ENCODE measurements at regions not wholly inside any gene's neighbourhood (a gene's known extent, or its start where the extent isn't known, plus 50 kb on each side); places are given as distances from the start of the nearest gene placed in this dataset.

GRCh38 chr4:129675036-129675435, 579.1 kb downstream of the C4orf33 start:
- H3K27ac Mint-ChIP-seq: no peak overlapping the region
- H3K36me3 Mint-ChIP-seq (ENCODE audit: insufficient read depth): no peaks in the 10 kb centered on the region
- no peaks in the 10 kb centered on the region for H3K27me3 Mint-ChIP-seq
- DNase-seq (no peak), ATAC-seq (replicated peaks) (no peak)
- H3K4me1 Mint-ChIP-seq (ENCODE audit: low read depth in 2 of 2): no peaks in the 10 kb centered on the region
- no peak overlapping the region for H3K4me3 Mint-ChIP-seq
- H3K9me3 Mint-ChIP-seq: peaks cover 0 to 3% of the 10 kb centered on the region in 2 donors

DNA sequence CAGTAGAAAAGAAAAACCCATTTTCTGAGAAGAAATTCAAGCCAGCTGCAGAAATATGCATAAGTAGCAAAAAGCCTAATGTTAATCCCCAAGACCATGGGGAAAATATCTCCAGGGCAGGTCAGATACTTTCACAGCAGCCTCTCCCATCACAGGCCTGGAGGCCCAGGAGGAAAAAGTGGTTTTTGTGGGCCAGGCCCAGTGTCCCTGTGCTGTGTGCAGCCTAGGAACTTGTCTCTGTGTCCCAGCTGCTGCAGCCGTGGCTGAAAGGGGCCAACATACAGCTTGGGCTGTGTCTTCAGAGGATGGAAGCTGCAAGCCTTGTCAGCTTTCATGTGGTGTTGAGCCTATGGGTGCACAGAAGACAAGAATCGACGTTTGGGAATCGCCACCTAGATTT, 581.0 kb downstream of the C4orf33 start:
- H3K4me3 Mint-ChIP-seq: no peak overlapping the region
- H3K36me3 Mint-ChIP-seq (ENCODE audit: insufficient read depth): no peaks in the 10 kb centered on the region
- H3K4me1 Mint-ChIP-seq (ENCODE audit: low read depth in 2 of 2): no peaks in the 10 kb centered on the region
- ATAC-seq (replicated peaks): no peak
- no peak overlapping the region for H3K27ac Mint-ChIP-seq
- H3K9me3 Mint-ChIP-seq: peaks cover 0 to 1% of the 10 kb centered on the region in 2 donors
- no peak for DNase-seq
- H3K27me3 Mint-ChIP-seq: no peaks in the 10 kb centered on the region

GRCh38 chr4:129682586-129682985, 586.6 kb downstream of the C4orf33 start:
- ATAC-seq (replicated peaks) (no peak), DNase-seq (no peak)
- Mint-ChIP-seq H3K27ac (no peak overlapping the region), H3K36me3 (ENCODE audit: insufficient read depth) (no peaks in the 10 kb centered on the region), H3K27me3 (no peaks in the 10 kb centered on the region), H3K9me3 (no peaks in the 10 kb centered on the region), H3K4me1 (ENCODE audit: low read depth in 2 of 2) (no peaks in the 10 kb centered on the region), H3K4me3 (no peak overlapping the region)

- H3K27me3 Mint-ChIP-seq: no peaks in the 10 kb centered on the region
- no peak for DNase-seq
- peaks cover 0 to 14% of the 10 kb centered on the region in 2 donors for H3K9me3 Mint-ChIP-seq
- H3K27ac Mint-ChIP-seq: no peak overlapping the region
- no peaks in the 10 kb centered on the region for H3K4me1 Mint-ChIP-seq (ENCODE audit: low read depth in 2 of 2)
- no peak for ATAC-seq (replicated peaks)
- H3K4me3 Mint-ChIP-seq: no peak overlapping the region
- no peaks in the 10 kb centered on the region for H3K36me3 Mint-ChIP-seq (ENCODE audit: insufficient read depth)
Observed at GRCh38 chr4:129707949-129708348, 612.0 kb downstream of the C4orf33 start.

GRCh38 chr4:129708784-129709183, 612.8 kb downstream of the C4orf33 start:
- Mint-ChIP-seq H3K4me3 (no peak overlapping the region), H3K27me3 (no peaks in the 10 kb centered on the region), H3K9me3 (peaks cover 0 to 13% of the 10 kb centered on the region in 2 donors), H3K4me1 (ENCODE audit: low read depth in 2 of 2) (no peaks in the 10 kb centered on the region), H3K27ac (no peak overlapping the region), H3K36me3 (ENCODE audit: insufficient read depth) (no peaks in the 10 kb centered on the region)
- ATAC-seq (replicated peaks) (no peak), DNase-seq (no peak)

DNA sequence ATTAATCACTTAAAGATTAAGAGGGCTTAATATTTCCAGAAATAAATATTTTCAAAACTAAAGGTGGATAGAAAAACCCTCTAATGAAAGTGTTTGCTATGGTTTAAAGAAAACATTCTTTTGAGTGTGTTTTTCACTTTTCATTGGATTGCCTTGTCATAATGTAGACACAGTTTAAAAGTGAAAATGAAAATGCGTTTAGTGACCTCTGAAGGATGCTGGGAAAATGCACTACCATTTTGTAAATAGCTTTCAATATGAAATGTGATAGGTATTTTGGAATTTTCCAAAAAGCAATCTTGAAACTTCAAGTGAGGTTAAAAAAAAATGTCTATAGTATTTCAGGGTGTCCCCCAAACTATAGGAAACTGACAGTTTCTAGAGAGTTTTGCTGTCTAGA, 642.2 kb downstream of the C4orf33 start:
- DNase-seq (no peak), ATAC-seq (replicated peaks) (no peak)
- H3K4me1 Mint-ChIP-seq (ENCODE audit: low read depth in 2 of 2): no peaks in the 10 kb centered on the region
- no peaks in the 10 kb centered on the region for H3K27me3 Mint-ChIP-seq
- no peak overlapping the region for H3K27ac Mint-ChIP-seq
- no peak overlapping the region for H3K4me3 Mint-ChIP-seq
- H3K36me3 Mint-ChIP-seq (ENCODE audit: insufficient read depth): no peaks in the 10 kb centered on the region
- H3K9me3 Mint-ChIP-seq: peaks cover 4 to 8% of the 10 kb centered on the region in 2 donors

GRCh38 chr4:129747756-129748155, 651.8 kb downstream of the C4orf33 start:
- ATAC-seq (replicated peaks) (no peak), DNase-seq (no peak)
- Mint-ChIP-seq H3K9me3 (peaks cover 3 to 7% of the 10 kb centered on the region in 2 donors), H3K4me1 (ENCODE audit: low read depth in 2 of 2) (no peaks in the 10 kb centered on the region), H3K27ac (no peak overlapping the region), H3K4me3 (no peak overlapping the region), H3K36me3 (ENCODE audit: insufficient read depth) (no peaks in the 10 kb centered on the region), H3K27me3 (no peaks in the 10 kb centered on the region)

GRCh38 chr4:129748991-129749390, 653.0 kb downstream of the C4orf33 start:
- H3K27me3 Mint-ChIP-seq: no peaks in the 10 kb centered on the region
- no peaks in the 10 kb centered on the region for H3K4me1 Mint-ChIP-seq (ENCODE audit: low read depth in 2 of 2)
- no peak overlapping the region for H3K4me3 Mint-ChIP-seq
- peaks cover 4 to 7% of the 10 kb centered on the region in 2 donors for H3K9me3 Mint-ChIP-seq
- ATAC-seq (replicated peaks) (no peak), DNase-seq (no peak)
- no peaks in the 10 kb centered on the region for H3K36me3 Mint-ChIP-seq (ENCODE audit: insufficient read depth)
- H3K27ac Mint-ChIP-seq: no peak overlapping the region

DNA sequence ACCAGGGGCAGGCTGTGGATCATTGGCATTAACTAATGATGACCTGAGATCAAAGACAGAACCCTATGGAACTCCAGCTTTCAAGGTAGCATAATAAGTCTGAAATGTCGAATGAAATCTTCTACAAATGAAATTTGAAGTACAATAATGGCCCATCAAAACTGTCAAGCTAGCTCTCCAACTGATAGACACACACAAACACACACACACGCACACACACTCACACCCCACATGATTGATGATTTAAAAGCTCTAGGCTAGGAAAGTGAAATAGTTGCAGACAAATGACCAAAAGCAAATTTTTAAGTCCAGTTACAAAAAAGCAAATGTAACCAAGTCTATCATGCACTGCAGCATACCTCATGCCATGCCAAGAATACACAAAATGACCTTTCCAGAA, 655.7 kb downstream of the C4orf33 start:
- DNase-seq (no peak), ATAC-seq (replicated peaks) (no peak)
- Mint-ChIP-seq H3K27ac (no peak overlapping the region), H3K9me3 (peaks cover 5 to 13% of the 10 kb centered on the region in 2 donors), H3K4me3 (no peak overlapping the region), H3K36me3 (ENCODE audit: insufficient read depth) (no peaks in the 10 kb centered on the region), H3K4me1 (ENCODE audit: low read depth in 2 of 2) (no peaks in the 10 kb centered on the region), H3K27me3 (no peaks in the 10 kb centered on the region)

DNA sequence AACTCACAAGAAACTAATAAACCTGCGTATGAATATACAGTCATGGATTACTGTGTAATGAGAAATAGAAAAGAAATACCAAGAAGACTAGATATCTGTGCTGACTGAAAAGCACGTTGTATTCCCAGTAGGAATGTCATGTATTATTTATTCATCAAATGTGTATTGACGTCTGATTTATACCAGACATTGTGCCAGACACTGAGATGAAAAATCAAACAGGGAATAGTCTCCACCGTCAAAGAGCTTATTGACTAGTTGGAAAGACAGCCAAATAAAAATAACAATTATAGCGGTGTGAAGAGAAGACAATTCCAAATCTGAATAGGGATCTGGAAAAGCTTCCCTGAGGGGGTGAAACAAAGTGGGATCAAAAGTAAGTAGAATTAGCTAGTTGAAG, 687.6 kb downstream of the C4orf33 start:
- no peaks in the 10 kb centered on the region for H3K4me1 Mint-ChIP-seq (ENCODE audit: low read depth in 2 of 2)
- H3K4me3 Mint-ChIP-seq: no peak overlapping the region
- no peaks in the 10 kb centered on the region for H3K27me3 Mint-ChIP-seq
- no peak for ATAC-seq (replicated peaks)
- peaks cover 2 to 17% of the 10 kb centered on the region in 2 donors for H3K9me3 Mint-ChIP-seq
- H3K36me3 Mint-ChIP-seq (ENCODE audit: insufficient read depth): no peaks in the 10 kb centered on the region
- H3K27ac Mint-ChIP-seq: no peak overlapping the region
- no peak for DNase-seq

GRCh38 chr4:129788486-129788885, 692.5 kb downstream of the C4orf33 start:
- H3K9me3 Mint-ChIP-seq: peaks cover 5 to 17% of the 10 kb centered on the region in 2 donors
- no peaks in the 10 kb centered on the region for H3K4me1 Mint-ChIP-seq (ENCODE audit: low read depth in 2 of 2)
- no peaks in the 10 kb centered on the region for H3K27me3 Mint-ChIP-seq
- ATAC-seq (replicated peaks): no peak
- DNase-seq: no peak
- no peak overlapping the region for H3K4me3 Mint-ChIP-seq
- no peaks in the 10 kb centered on the region for H3K36me3 Mint-ChIP-seq (ENCODE audit: insufficient read depth)
- H3K27ac Mint-ChIP-seq: no peak overlapping the region

DNA sequence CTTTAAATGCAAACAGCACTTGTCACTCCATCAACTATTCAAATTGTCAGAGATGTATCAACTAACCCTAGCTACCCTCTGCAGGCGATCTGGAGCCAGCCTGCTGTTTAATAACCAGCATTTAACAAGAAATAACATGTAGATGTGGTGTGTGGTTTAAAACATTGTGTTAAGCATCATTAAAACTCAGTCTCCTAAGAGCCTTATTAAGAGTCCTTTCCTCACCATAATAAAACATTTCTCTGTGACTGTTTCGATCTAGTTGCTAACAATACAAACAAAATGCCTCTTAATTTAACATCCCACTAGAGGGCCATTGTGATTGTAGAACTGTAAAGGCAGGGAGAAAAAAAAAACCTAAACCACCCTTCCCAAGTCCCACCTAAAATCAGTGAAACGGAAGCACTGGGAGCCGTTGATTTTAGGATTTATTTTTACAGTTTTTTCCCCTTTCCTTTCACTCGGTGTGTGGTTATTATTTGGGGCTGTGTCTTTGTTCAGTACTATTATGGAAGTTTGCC, 708.6 kb downstream of the C4orf33 start:
- DNase-seq (no peak), ATAC-seq (replicated peaks) (no peak)
- H3K27me3 Mint-ChIP-seq: no peaks in the 10 kb centered on the region
- peaks cover 0 to 6% of the 10 kb centered on the region in 2 donors for H3K9me3 Mint-ChIP-seq
- no peak overlapping the region for H3K27ac Mint-ChIP-seq
- no peaks in the 10 kb centered on the region for H3K36me3 Mint-ChIP-seq (ENCODE audit: insufficient read depth)
- H3K4me3 Mint-ChIP-seq: no peak overlapping the region
- H3K4me1 Mint-ChIP-seq (ENCODE audit: low read depth in 2 of 2): no peaks in the 10 kb centered on the region

- Mint-ChIP-seq H3K27me3 (no peaks in the 10 kb centered on the region), H3K4me3 (no peak overlapping the region), H3K36me3 (ENCODE audit: insufficient read depth) (no peaks in the 10 kb centered on the region), H3K27ac (no peak overlapping the region), H3K4me1 (ENCODE audit: low read depth in 2 of 2) (no peaks in the 10 kb centered on the region), H3K9me3 (peaks cover 0 to 8% of the 10 kb centered on the region in 2 donors)
- DNase-seq (no peak), ATAC-seq (replicated peaks) (no peak)
Observed at GRCh38 chr4:129806986-129807385, 711.0 kb downstream of the C4orf33 start.

DNA sequence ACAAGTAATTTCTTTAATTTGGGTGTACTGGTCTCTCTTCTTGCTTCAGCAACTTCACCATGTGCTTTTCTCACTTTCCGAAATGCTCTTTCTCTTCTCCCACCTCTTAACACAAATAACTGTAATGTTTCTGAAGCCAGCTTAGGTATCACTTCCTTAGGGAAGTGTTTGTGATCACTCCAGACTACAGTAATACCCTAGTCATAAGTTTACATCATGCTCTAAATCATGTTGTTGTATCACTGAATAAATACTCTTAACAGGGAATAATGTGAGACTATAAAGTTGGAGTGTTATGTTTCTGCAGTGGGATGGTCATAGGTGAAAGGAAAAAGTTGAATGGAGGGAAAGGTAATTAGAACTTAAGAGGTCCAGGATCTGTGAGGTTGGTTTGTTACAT, 712.3 kb downstream of the C4orf33 start:
- Mint-ChIP-seq H3K9me3 (peaks cover 0 to 8% of the 10 kb centered on the region in 2 donors), H3K4me1 (ENCODE audit: low read depth in 2 of 2) (no peaks in the 10 kb centered on the region), H3K4me3 (no peak overlapping the region), H3K27ac (no peak overlapping the region), H3K27me3 (no peaks in the 10 kb centered on the region), H3K36me3 (ENCODE audit: insufficient read depth) (no peaks in the 10 kb centered on the region)
- ATAC-seq (replicated peaks) (no peak), DNase-seq (no peak)

GRCh38 chr4:129821073-129821472, 725.1 kb downstream of the C4orf33 start:
- Mint-ChIP-seq H3K4me1 (ENCODE audit: low read depth in 2 of 2) (no peaks in the 10 kb centered on the region), H3K27me3 (no peaks in the 10 kb centered on the region), H3K4me3 (no peak overlapping the region), H3K9me3 (peaks cover 4 to 8% of the 10 kb centered on the region in 2 donors), H3K27ac (no peak overlapping the region), H3K36me3 (ENCODE audit: insufficient read depth) (no peaks in the 10 kb centered on the region)
- ATAC-seq (replicated peaks) (no peak), DNase-seq (no peak)

Data from effector memory CD8-positive, alpha-beta T cell (primary cell).